AG04450 (cell line): ENCODE measurements at regions not wholly inside any gene's neighbourhood (a gene's known extent, or its start where the extent isn't known, plus 50 kb on each side); places are given as distances from the start of the nearest gene placed in this dataset.

Experiments used
- CTCF ChIA-PET: fragments of 300-600, 350-600 bp; formaldehyde crosslinking; extraction: SDS; loops from one replicate; lab custom pipeline; 2022; ENCODE audit warnings: antibody characterized with exemption, inconsistent platforms; lab: Charles Lee
- POLR2A ChIA-PET: fragments of 350-600 bp; formaldehyde crosslinking; extraction: SDS; loops from one replicate; lab custom pipeline; 2021; ENCODE audit warnings: antibody characterized with exemption, inconsistent platforms; lab: Yijun Ruan, JAX
- DNase-seq: peaks from one replicate; pipeline ENCODE4 v3.0.0-alpha.2; 2011; ENCODE audit warnings: low read depth, low spot score
- H3K27ac ChIP-seq: one replicate; pipeline ENCODE4 v1.5.1; 2012; ENCODE audit warnings: low read depth, low read length, control low read depth
- H3K27me3 ChIP-seq: one replicate; pipeline ENCODE4 v1.6.0; 2012; ENCODE audit warnings: low read length; ENCODE audit not compliant: control insufficient read depth, insufficient read depth
- H3K4me3 ChIP-seq: 2 replicates; pipeline ENCODE4 v1.5.1; 2011; ENCODE audit warnings: mild to moderate bottlenecking, low read depth, low read length, control low read depth
- H3K9me3 ChIP-seq: 2 replicates; pipeline ENCODE4 v1.5.1; 2012; ENCODE audit warnings: low read length; ENCODE audit not compliant: control insufficient read depth, insufficient read depth
- CTCF ChIP-seq: IDR thresholded peaks from 2 replicates; pipeline ENCODE4 v1.5.1; 2011; ENCODE audit warnings: low read depth, low read length, control low read depth, inconsistent platforms

DNA sequence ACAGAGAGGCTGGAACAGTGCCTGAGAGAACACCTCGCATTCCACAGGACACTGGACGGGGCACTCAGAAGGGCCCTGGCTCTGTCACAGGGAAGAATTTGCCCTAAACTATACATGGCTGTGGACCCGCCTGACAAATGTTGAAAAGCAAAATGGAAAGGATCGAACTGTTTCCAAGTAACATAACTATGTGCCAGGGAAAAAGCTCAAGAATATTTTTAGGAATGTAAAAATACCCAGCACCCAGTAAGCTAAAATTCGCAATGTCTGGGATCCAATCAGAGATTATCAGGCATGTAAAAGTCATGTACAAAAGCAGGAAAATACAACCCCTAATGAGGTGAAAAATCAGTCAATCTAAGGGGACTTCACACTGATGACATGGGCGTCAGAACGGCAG lies 215.9 kb downstream of the TTLL2 start:
- TF ChIP-seq CTCF = no peak

GRCh38 chr6:167541544-167541943 lies 216.7 kb downstream of the TTLL2 start:
- DNase-seq = no peak
- Histone ChIP-seq H3K27ac (no peak overlapping the region), H3K27me3 (no peaks in the 10 kb centered on the region), H3K9me3 (peaks cover 32% of the 10 kb centered on the region), H3K4me3 (no peak overlapping the region)
- ChIA-PET CTCF (interaction anchor here (0.6 kb wide), 1 partner anchor 349 kb away, joined by 4 read pairs; no protein-coding TSS in a partner anchor), POLR2A (no interaction called here)
- TF ChIP-seq CTCF = no peak

More for the DNA sequence above, 215.9 kb downstream of the TTLL2 start:
- ChIA-PET CTCF (interaction anchor here (0.6 kb wide), 1 partner anchor 350 kb away, joined by 4 read pairs; no protein-coding TSS in a partner anchor), POLR2A (no interaction called here)
- Histone ChIP-seq H3K4me3 (no peak overlapping the region), H3K27me3 (no peaks in the 10 kb centered on the region), H3K27ac (no peak overlapping the region), H3K9me3 (peaks cover 26% of the 10 kb centered on the region)
- no peak for DNase-seq

DNA sequence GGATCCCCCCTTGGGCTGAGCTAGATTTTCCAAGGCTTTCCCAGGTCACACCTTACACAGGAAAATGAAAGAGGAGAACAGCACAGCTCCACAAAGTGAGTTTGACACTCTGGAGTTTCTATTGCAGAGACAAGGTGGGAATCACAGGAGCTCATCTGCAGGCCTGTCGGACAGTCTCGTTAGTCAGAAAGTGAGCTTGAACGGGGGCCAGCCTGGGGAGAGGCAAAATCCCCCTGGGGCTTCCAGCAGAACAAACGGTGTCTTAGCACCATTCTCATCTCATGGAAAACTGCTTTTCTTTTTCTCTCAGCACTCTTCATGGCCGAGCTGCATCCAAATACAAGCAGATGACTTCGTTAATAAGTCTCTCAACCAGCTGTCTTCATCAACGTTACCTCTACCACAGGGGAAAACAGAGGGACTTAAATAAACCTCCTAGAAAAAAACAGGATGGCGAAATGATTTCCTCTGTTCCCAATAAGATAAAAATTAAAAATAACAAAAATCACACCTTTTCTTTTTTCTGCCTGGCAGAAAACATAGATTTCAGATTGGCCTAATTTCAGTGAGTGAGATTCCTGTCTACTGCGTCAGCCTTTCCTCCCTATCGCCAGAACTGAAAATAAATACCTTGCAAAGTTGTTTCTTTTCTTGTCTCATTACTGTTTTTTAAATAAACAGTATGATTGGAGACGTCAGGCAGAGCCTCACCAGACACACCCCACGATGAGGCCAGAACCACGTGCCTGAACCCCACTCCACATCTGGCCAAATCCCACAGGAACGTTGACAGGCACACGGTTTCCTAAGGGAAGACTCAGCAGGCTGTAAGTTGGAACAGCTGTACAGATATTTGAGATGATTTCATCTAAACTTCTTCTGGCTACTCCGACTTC lies 219.0 kb downstream of the TTLL2 start:
- no peak for TF ChIP-seq CTCF
- no peak overlapping the region for H3K4me3 ChIP-seq
- no peaks in the 10 kb centered on the region for H3K27me3 ChIP-seq
- POLR2A ChIA-PET = no interaction called here
- no peak overlapping the region for H3K27ac ChIP-seq
- peaks cover 54% of the 10 kb centered on the region for H3K9me3 ChIP-seq
- CTCF ChIA-PET = no interaction called here
- no peak for DNase-seq

- Histone ChIP-seq H3K4me3 (no peak overlapping the region), H3K27me3 (no peaks in the 10 kb centered on the region), H3K9me3 (peaks cover 62% of the 10 kb centered on the region), H3K27ac (no peak overlapping the region)
- DNase-seq = no peak
- POLR2A ChIA-PET = no interaction called here
- CTCF ChIA-PET = no interaction called here
- no peak for TF ChIP-seq CTCF
Measured at GRCh38 chr6:167546611-167547327, 221.9 kb downstream of the TTLL2 start.

- DNase-seq = no peak
- no peak overlapping the region for H3K4me3 ChIP-seq
- peaks cover 67% of the 10 kb centered on the region for H3K9me3 ChIP-seq
- H3K27me3 ChIP-seq = no peaks in the 10 kb centered on the region
- ChIA-PET CTCF (no interaction called here), POLR2A (no interaction called here)
- no peak overlapping the region for H3K27ac ChIP-seq
- no peak for TF ChIP-seq CTCF
Measured at GRCh38 chr6:167547328-167547692, 222.4 kb downstream of the TTLL2 start.
